NB4 (cell line): ENCODE measurements at regions not wholly inside any gene's neighbourhood (a gene's known extent, or its start where the extent isn't known, plus 50 kb on each side); places are given as distances from the start of the nearest gene placed in this dataset.

Source experiments
- DNase-seq: peaks from one replicate; pipeline ENCODE4 v3.0.0; 2010; ENCODE audit warnings: low read depth
- H3K4me3 ChIP-seq: one replicate; pipeline ENCODE4 v1.5.1; 2011; ENCODE audit warnings: mild to moderate bottlenecking, low read depth, low read length, moderate library complexity
- MYC ChIP-seq: IDR thresholded peaks from 2 replicates; pipeline ENCODE4 v1.6.1; 2011; ENCODE audit warnings: low read depth, low read length
- POLR2A ChIP-seq: IDR thresholded peaks from 2 replicates; pipeline ENCODE4 v1.6.1; 2011; ENCODE audit warnings: mild to moderate bottlenecking; ENCODE audit not compliant: insufficient read length; ENCODE audit errors: extremely low read depth
- TF ChIP-seq, protein P1 (sequence below): IDR thresholded peaks from one replicate; pipeline ENCODE4 v1.5.1; 2012; ENCODE audit warnings: low read depth, low read length
- TF ChIP-seq, protein P2 (sequence below): IDR thresholded peaks from 2 replicates; pipeline ENCODE4 v1.6.1; 2011; ENCODE audit warnings: low read depth, low read length

- TF ChIP-seq MYC (no peak), POLR2A (no peak)
- TF ChIP-seq, protein P1, sequence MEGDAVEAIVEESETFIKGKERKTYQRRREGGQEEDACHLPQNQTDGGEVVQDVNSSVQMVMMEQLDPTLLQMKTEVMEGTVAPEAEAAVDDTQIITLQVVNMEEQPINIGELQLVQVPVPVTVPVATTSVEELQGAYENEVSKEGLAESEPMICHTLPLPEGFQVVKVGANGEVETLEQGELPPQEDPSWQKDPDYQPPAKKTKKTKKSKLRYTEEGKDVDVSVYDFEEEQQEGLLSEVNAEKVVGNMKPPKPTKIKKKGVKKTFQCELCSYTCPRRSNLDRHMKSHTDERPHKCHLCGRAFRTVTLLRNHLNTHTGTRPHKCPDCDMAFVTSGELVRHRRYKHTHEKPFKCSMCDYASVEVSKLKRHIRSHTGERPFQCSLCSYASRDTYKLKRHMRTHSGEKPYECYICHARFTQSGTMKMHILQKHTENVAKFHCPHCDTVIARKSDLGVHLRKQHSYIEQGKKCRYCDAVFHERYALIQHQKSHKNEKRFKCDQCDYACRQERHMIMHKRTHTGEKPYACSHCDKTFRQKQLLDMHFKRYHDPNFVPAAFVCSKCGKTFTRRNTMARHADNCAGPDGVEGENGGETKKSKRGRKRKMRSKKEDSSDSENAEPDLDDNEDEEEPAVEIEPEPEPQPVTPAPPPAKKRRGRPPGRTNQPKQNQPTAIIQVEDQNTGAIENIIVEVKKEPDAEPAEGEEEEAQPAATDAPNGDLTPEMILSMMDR, result no peak
- TF ChIP-seq, protein P2, sequence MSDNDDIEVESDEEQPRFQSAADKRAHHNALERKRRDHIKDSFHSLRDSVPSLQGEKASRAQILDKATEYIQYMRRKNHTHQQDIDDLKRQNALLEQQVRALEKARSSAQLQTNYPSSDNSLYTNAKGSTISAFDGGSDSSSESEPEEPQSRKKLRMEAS, result no peak
- DNase-seq, result no peak
- no peak overlapping the region for H3K4me3 ChIP-seq
Observed at GRCh38 chr14:29156096-29156495, 389.5 kb downstream of the FOXG1 start.

DNA sequence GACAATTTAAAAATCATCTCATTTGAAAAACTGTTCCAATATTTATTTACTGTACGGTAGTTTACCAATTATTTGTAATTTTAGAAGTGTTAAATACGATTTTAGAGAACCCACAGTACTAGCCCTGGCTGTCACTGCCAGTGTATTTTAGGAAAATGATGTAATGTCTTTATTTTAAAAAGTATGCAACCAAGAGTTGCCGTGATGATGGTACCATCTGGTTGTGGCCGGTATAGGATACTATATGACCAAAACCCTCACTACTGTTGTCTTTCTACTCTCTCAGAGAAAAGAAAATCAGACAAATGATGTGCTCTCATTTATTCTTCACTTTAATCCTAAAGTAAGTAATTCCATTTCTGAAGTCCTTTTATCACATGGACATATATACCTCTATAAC, 395.0 kb downstream of the FOXG1 start:
- TF ChIP-seq, protein P1, result no peak
- TF ChIP-seq MYC (no peak), POLR2A (no peak)
- TF ChIP-seq, protein P2, result no peak
- DNase-seq, result no peak
- no peak overlapping the region for H3K4me3 ChIP-seq

DNA sequence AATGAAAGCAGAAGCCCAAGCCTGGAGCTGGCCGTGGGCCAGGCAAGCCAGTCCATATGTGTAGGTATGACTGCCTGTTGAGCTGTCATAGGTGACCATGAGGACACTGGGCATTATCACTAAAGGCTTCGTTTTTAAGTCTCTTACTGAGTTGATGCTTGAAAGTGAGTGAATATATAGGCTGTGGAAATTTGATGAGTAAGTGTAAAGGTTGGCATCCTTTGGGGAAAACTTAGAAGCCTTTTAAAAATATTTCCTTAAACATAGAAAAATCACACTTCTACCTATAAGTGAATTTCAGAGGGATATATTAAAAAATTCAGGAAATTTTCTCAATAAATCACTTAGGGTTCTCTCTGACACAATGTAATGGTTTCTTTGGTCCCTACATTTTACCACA, 396.5 kb downstream of the FOXG1 start:
- no peak overlapping the region for H3K4me3 ChIP-seq
- no peak for DNase-seq
- TF ChIP-seq MYC (no peak), POLR2A (no peak)
- TF ChIP-seq, protein P1, result no peak
- TF ChIP-seq, protein P2, result no peak

DNA sequence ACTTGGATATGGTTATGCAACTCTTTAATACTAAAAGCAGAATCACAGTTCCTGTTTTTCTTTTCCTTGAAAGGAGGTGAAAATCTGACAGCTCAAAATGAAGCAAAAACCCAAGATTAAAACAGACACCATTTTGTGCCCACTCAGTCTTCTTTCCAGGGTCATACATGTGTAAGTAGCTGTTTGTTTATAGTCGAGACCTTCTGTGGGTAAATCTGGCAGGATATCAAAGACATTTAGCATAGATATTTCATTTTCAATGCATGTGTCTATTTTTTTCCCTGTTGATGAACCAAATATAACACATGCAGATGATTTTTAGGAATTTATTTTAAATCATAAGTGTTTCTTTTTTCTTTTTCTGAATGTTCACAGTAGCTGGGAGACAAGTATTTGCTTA, 398.8 kb downstream of the FOXG1 start:
- no peak for DNase-seq
- no peak overlapping the region for H3K4me3 ChIP-seq
- TF ChIP-seq POLR2A (no peak), MYC (no peak)
- TF ChIP-seq, protein P2, result no peak
- TF ChIP-seq, protein P1, result no peak

DNA sequence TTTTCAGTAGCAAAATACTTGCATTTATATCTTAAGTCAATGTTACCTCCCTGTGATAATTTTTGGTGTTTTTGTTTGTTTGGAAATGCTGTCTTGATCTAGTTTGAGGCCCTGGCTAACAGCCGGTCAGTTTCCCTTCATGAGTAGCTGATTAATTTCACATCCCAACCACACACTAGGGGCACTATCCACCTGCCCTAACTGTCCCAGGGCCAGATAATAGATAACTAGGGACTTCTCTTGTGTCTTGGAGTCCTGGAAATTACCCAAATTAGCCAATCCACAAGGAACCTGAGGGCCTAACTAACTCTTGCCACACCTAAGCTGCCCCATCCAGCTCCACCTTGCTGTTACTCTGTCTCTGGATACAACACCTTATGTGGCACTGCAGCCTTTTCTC, 399.9 kb downstream of the FOXG1 start:
- no peak for DNase-seq
- TF ChIP-seq, protein P1, result no peak
- TF ChIP-seq MYC (no peak), POLR2A (no peak)
- TF ChIP-seq, protein P2, result no peak
- no peak overlapping the region for H3K4me3 ChIP-seq

GRCh38 chr14:29168149-29168548, 401.6 kb downstream of the FOXG1 start:
- TF ChIP-seq, protein P1, result no peak
- TF ChIP-seq, protein P2, result no peak
- TF ChIP-seq MYC (no peak), POLR2A (no peak)
- H3K4me3 ChIP-seq, result no peak overlapping the region
- DNase-seq, result no peak
